Central memory CD8-positive, alpha-beta T cell (primary cell): ENCODE measurements at regions not wholly inside any gene's neighbourhood (a gene's known extent, or its start where the extent isn't known, plus 50 kb on each side); places are given as distances from the start of the nearest gene placed in this dataset.

Experiments
- ATAC-seq: fragments of 150-1000 bp; cut with Tn5 transposase; replicated peaks from 2 replicates; pipeline ENCODE4 v1.10.0; 2022; ENCODE audit warnings: mild to moderate bottlenecking, moderate FRiP score, moderate number of reproducible peaks; ENCODE audit not compliant: poor library complexity, severe bottlenecking; ENCODE audit errors: extremely low read depth
- DNase-seq, 2 donors: peaks; one replicate each; pipeline ENCODE4 v3.0.0; 2021; ENCODE audit warnings: low spot score in 2 of 2
- H3K27ac Mint-ChIP-seq: one replicate; pipeline ENCODE4 v1.8.0; 2022; ENCODE audit warnings: low read depth, mild to moderate bottlenecking, moderate library complexity, mixed read lengths
- H3K27me3 Mint-ChIP-seq: one replicate; pipeline ENCODE4 v1.8.0; 2022; ENCODE audit warnings: mixed read lengths
- H3K36me3 Mint-ChIP-seq: one replicate; pipeline ENCODE4 v1.8.0; 2022; ENCODE audit warnings: mild to moderate bottlenecking, moderate library complexity, mixed read lengths; ENCODE audit not compliant: insufficient read depth
- H3K4me1 Mint-ChIP-seq: one replicate; pipeline ENCODE4 v1.8.0; 2022; ENCODE audit warnings: mixed read lengths
- H3K4me3 Mint-ChIP-seq: one replicate; pipeline ENCODE4 v1.8.0; 2022; ENCODE audit warnings: mild to moderate bottlenecking, moderate library complexity, mixed read lengths
- H3K9me3 Mint-ChIP-seq: one replicate; pipeline ENCODE4 v1.8.0; 2022; ENCODE audit warnings: mixed read lengths

GRCh38 chr3:22585911-22586310 is 617.2 kb upstream of the UBE2E2 start:
- Mint-ChIP-seq H3K36me3 (peaks cover 3% of the 10 kb centered on the region), H3K27me3 (no peaks in the 10 kb centered on the region), H3K9me3 (peaks cover 19% of the 10 kb centered on the region), H3K4me1 (no peaks in the 10 kb centered on the region), H3K27ac (no peak overlapping the region), H3K4me3 (no peak overlapping the region)
- DNase-seq: no peak
- no peak for ATAC-seq

- ATAC-seq (no peak), DNase-seq (no peak)
- no peak overlapping the region for H3K27ac Mint-ChIP-seq
- no peaks in the 10 kb centered on the region for H3K27me3 Mint-ChIP-seq
- no peak overlapping the region for H3K4me3 Mint-ChIP-seq
- H3K9me3 Mint-ChIP-seq: peaks cover 23% of the 10 kb centered on the region
- H3K4me1 Mint-ChIP-seq: no peaks in the 10 kb centered on the region
- H3K36me3 Mint-ChIP-seq: peaks cover 3% of the 10 kb centered on the region
These were observed 615.7 kb upstream of the UBE2E2 start for GRCh38 chr3:22587446-22587845.

GRCh38 chr3:22593638-22594037 is 609.5 kb upstream of the UBE2E2 start:
- H3K4me3 Mint-ChIP-seq: no peak overlapping the region
- ATAC-seq (no peak), DNase-seq (no peak)
- H3K4me1 Mint-ChIP-seq: no peaks in the 10 kb centered on the region
- H3K36me3 Mint-ChIP-seq: no peaks in the 10 kb centered on the region
- H3K9me3 Mint-ChIP-seq: peaks cover 39% of the 10 kb centered on the region
- no peak overlapping the region for H3K27ac Mint-ChIP-seq
- no peaks in the 10 kb centered on the region for H3K27me3 Mint-ChIP-seq

GRCh38 chr3:22594990-22595389 is 608.1 kb upstream of the UBE2E2 start:
- H3K4me3 Mint-ChIP-seq: no peak overlapping the region
- ATAC-seq: no peak
- no peaks in the 10 kb centered on the region for H3K4me1 Mint-ChIP-seq
- no peaks in the 10 kb centered on the region for H3K27me3 Mint-ChIP-seq
- no peaks in the 10 kb centered on the region for H3K36me3 Mint-ChIP-seq
- H3K9me3 Mint-ChIP-seq: peaks cover 34% of the 10 kb centered on the region
- DNase-seq: no peak
- no peak overlapping the region for H3K27ac Mint-ChIP-seq

GRCh38 chr3:22606461-22606860 is 596.7 kb upstream of the UBE2E2 start:
- H3K4me1 Mint-ChIP-seq: no peaks in the 10 kb centered on the region
- DNase-seq: no peak
- peaks cover 1% of the 10 kb centered on the region for H3K36me3 Mint-ChIP-seq
- H3K27ac Mint-ChIP-seq: no peak overlapping the region
- no peak overlapping the region for H3K4me3 Mint-ChIP-seq
- peaks cover 9% of the 10 kb centered on the region for H3K9me3 Mint-ChIP-seq
- no peaks in the 10 kb centered on the region for H3K27me3 Mint-ChIP-seq
- no peak for ATAC-seq

- no peak for ATAC-seq
- no peaks in the 10 kb centered on the region for H3K4me1 Mint-ChIP-seq
- no peak for DNase-seq
- no peak overlapping the region for H3K27ac Mint-ChIP-seq
- H3K9me3 Mint-ChIP-seq: peaks cover 9% of the 10 kb centered on the region
- H3K36me3 Mint-ChIP-seq: peaks cover 1% of the 10 kb centered on the region
- no peak overlapping the region for H3K4me3 Mint-ChIP-seq
- no peaks in the 10 kb centered on the region for H3K27me3 Mint-ChIP-seq
These were observed 596.2 kb upstream of the UBE2E2 start for GRCh38 chr3:22606938-22607337.

GRCh38 chr3:22608093-22608492 is 595.0 kb upstream of the UBE2E2 start:
- DNase-seq (no peak), ATAC-seq (no peak)
- no peaks in the 10 kb centered on the region for H3K4me1 Mint-ChIP-seq
- no peak overlapping the region for H3K27ac Mint-ChIP-seq
- H3K9me3 Mint-ChIP-seq: peaks cover 9% of the 10 kb centered on the region
- no peak overlapping the region for H3K4me3 Mint-ChIP-seq
- H3K36me3 Mint-ChIP-seq: peaks cover 1% of the 10 kb centered on the region
- no peaks in the 10 kb centered on the region for H3K27me3 Mint-ChIP-seq

GRCh38 chr3:22608721-22609120 is 594.4 kb upstream of the UBE2E2 start:
- Mint-ChIP-seq H3K9me3 (peaks cover 9% of the 10 kb centered on the region), H3K27ac (no peak overlapping the region), H3K4me3 (no peak overlapping the region), H3K4me1 (no peaks in the 10 kb centered on the region), H3K36me3 (peaks cover 1% of the 10 kb centered on the region), H3K27me3 (no peaks in the 10 kb centered on the region)
- DNase-seq: no peak
- ATAC-seq: no peak

GRCh38 chr3:22609139-22609538 is 594.0 kb upstream of the UBE2E2 start:
- Mint-ChIP-seq H3K9me3 (peaks cover 9% of the 10 kb centered on the region), H3K36me3 (peaks cover 1% of the 10 kb centered on the region), H3K27ac (no peak overlapping the region), H3K4me3 (no peak overlapping the region), H3K27me3 (no peaks in the 10 kb centered on the region), H3K4me1 (no peaks in the 10 kb centered on the region)
- no peak for ATAC-seq
- no peak for DNase-seq

GRCh38 chr3:22612927-22613326 is 590.2 kb upstream of the UBE2E2 start:
- no peak for ATAC-seq
- H3K27me3 Mint-ChIP-seq: no peaks in the 10 kb centered on the region
- no peak overlapping the region for H3K4me3 Mint-ChIP-seq
- DNase-seq: no peak
- peaks cover 5% of the 10 kb centered on the region for H3K9me3 Mint-ChIP-seq
- no peak overlapping the region for H3K27ac Mint-ChIP-seq
- no peaks in the 10 kb centered on the region for H3K36me3 Mint-ChIP-seq
- no peaks in the 10 kb centered on the region for H3K4me1 Mint-ChIP-seq

- ATAC-seq (no peak), DNase-seq (no peak)
- no peaks in the 10 kb centered on the region for H3K4me1 Mint-ChIP-seq
- H3K27ac Mint-ChIP-seq: no peak overlapping the region
- H3K27me3 Mint-ChIP-seq: no peaks in the 10 kb centered on the region
- no peak overlapping the region for H3K4me3 Mint-ChIP-seq
- H3K9me3 Mint-ChIP-seq: no peaks in the 10 kb centered on the region
- H3K36me3 Mint-ChIP-seq: no peaks in the 10 kb centered on the region
These were observed 587.3 kb upstream of the UBE2E2 start for GRCh38 chr3:22615790-22616189.

- H3K4me3 Mint-ChIP-seq: no peak overlapping the region
- H3K27ac Mint-ChIP-seq: no peak overlapping the region
- ATAC-seq (no peak), DNase-seq (no peak)
- H3K4me1 Mint-ChIP-seq: no peaks in the 10 kb centered on the region
- peaks cover 9% of the 10 kb centered on the region for H3K9me3 Mint-ChIP-seq
- H3K36me3 Mint-ChIP-seq: no peaks in the 10 kb centered on the region
- no peaks in the 10 kb centered on the region for H3K27me3 Mint-ChIP-seq
These were observed 585.8 kb upstream of the UBE2E2 start for GRCh38 chr3:22617372-22617771.

GRCh38 chr3:22620498-22620897 is 582.6 kb upstream of the UBE2E2 start:
- Mint-ChIP-seq H3K4me1 (no peaks in the 10 kb centered on the region), H3K36me3 (no peaks in the 10 kb centered on the region), H3K4me3 (no peak overlapping the region), H3K27me3 (no peaks in the 10 kb centered on the region), H3K27ac (no peak overlapping the region), H3K9me3 (peaks cover 21% of the 10 kb centered on the region)
- DNase-seq: no peak
- ATAC-seq: no peak

- H3K4me1 Mint-ChIP-seq: no peaks in the 10 kb centered on the region
These were observed 581.8 kb upstream of the UBE2E2 start for GRCh38 chr3:22621205-22621809.

More at GRCh38 chr3:22621205-22621809, 581.8 kb upstream of the UBE2E2 start:
- no peak for DNase-seq
- Mint-ChIP-seq H3K27me3 (no peaks in the 10 kb centered on the region), H3K27ac (no peak overlapping the region), H3K4me3 (no peak overlapping the region), H3K9me3 (peaks cover 23% of the 10 kb centered on the region), H3K36me3 (no peaks in the 10 kb centered on the region)
- no peak for ATAC-seq
